ENCODE measurements at regions not wholly inside any gene's neighbourhood (a gene's known extent, or its start where the extent isn't known, plus 50 kb on each side); places are given as distances from the start of the nearest gene placed in this dataset.

GRCh38 chr5:6183391-6184390, 194.7 kb downstream of the MED10 start:
- no peak for TF ChIP-seq POLR2A (IDR thresholded peaks at IDR 0.05)
- no peak for TF ChIP-seq CTCF (IDR thresholded peaks at IDR 0.05)
- DNase-seq = no peak
- WGBS (ENCODE audit: insufficient coverage, low coverage, low lambda C conversion rate, missing lambda C conversion rate) = 71% methylated on average over 10 of the region's 17 CpGs

GRCh38 chr5:6182271-6182815, 196.0 kb downstream of the MED10 start:
- Histone ChIP-seq H3K4me3 (no peak overlapping the region), H3K36me3 (no peaks in the 10 kb centered on the region), H3K9me3 (no peaks in the 10 kb centered on the region), H3K27me3 (no peaks in the 10 kb centered on the region), H3K27ac (no peak overlapping the region), H3K4me1 (no peaks in the 10 kb centered on the region)
- TF ChIP-seq CTCF (IDR thresholded peaks at IDR 0.05) (no peak), POLR2A (IDR thresholded peaks at IDR 0.05) (no peak)
- WGBS (ENCODE audit: insufficient coverage, low coverage, low lambda C conversion rate, missing lambda C conversion rate) = 50% methylated on average over 2 of the region's 23 CpGs
- DNase-seq = no peak
- intact Hi-C loops (cut with DNase I) = no loop called here
- no peak for ATAC-seq

More at GRCh38 chr5:6183391-6184390, 194.7 kb downstream of the MED10 start:
- Histone ChIP-seq H3K9me3 (no peaks in the 10 kb centered on the region), H3K27me3 (no peaks in the 10 kb centered on the region), H3K27ac (no peak overlapping the region), H3K4me1 (no peaks in the 10 kb centered on the region), H3K36me3 (no peaks in the 10 kb centered on the region), H3K4me3 (no peak overlapping the region)
- intact Hi-C loops (cut with DNase I) = no loop called here
- no peak for ATAC-seq

- WGBS (ENCODE audit: insufficient coverage, low coverage, low lambda C conversion rate, missing lambda C conversion rate) = 78% methylated on average over 9 of the region's 15 CpGs
- DNase-seq (no peak), ATAC-seq (no peak)
- Histone ChIP-seq H3K27me3 (no peaks in the 10 kb centered on the region), H3K27ac (no peak overlapping the region), H3K4me3 (no peak overlapping the region), H3K36me3 (no peaks in the 10 kb centered on the region), H3K4me1 (no peaks in the 10 kb centered on the region), H3K9me3 (no peaks in the 10 kb centered on the region)
- TF ChIP-seq CTCF (IDR thresholded peaks at IDR 0.05) = no peak
- no peak for TF ChIP-seq POLR2A (IDR thresholded peaks at IDR 0.05)
- intact Hi-C loops (cut with DNase I) = no loop called here
Observed at GRCh38 chr5:6181871-6182270, 196.5 kb downstream of the MED10 start.

- TF ChIP-seq CTCF (IDR thresholded peaks at IDR 0.05) (no peak), POLR2A (IDR thresholded peaks at IDR 0.05) (no peak)
- DNase-seq = no peak
- WGBS (ENCODE audit: insufficient coverage, low coverage, low lambda C conversion rate, missing lambda C conversion rate) = 40% methylated on average over 3 of the region's 5 CpGs
Observed at GRCh38 chr5:6181147-6181729, 197.1 kb downstream of the MED10 start.

More at GRCh38 chr5:6181147-6181729, 197.1 kb downstream of the MED10 start:
- Histone ChIP-seq H3K36me3 (no peaks in the 10 kb centered on the region), H3K27me3 (no peaks in the 10 kb centered on the region), H3K27ac (no peak overlapping the region), H3K9me3 (no peaks in the 10 kb centered on the region), H3K4me3 (no peak overlapping the region), H3K4me1 (no peaks in the 10 kb centered on the region)
- no peak for ATAC-seq
- intact Hi-C loops (cut with DNase I) = no loop called here
